NCI-H226 (cell line): ENCODE measurements at regions not wholly inside any gene's neighbourhood (a gene's known extent, or its start where the extent isn't known, plus 50 kb on each side); places are given as distances from the start of the nearest gene placed in this dataset.
"Not testable (repeated sequence)": the region's sequence is repeated elsewhere in the genome, so short reads cannot be mapped to it uniquely, and the experiment has no call there.

Source experiments
- DNase-seq: peaks from one replicate; pipeline ENCODE4 v3.0.0-alpha.2; 2015

DNA sequence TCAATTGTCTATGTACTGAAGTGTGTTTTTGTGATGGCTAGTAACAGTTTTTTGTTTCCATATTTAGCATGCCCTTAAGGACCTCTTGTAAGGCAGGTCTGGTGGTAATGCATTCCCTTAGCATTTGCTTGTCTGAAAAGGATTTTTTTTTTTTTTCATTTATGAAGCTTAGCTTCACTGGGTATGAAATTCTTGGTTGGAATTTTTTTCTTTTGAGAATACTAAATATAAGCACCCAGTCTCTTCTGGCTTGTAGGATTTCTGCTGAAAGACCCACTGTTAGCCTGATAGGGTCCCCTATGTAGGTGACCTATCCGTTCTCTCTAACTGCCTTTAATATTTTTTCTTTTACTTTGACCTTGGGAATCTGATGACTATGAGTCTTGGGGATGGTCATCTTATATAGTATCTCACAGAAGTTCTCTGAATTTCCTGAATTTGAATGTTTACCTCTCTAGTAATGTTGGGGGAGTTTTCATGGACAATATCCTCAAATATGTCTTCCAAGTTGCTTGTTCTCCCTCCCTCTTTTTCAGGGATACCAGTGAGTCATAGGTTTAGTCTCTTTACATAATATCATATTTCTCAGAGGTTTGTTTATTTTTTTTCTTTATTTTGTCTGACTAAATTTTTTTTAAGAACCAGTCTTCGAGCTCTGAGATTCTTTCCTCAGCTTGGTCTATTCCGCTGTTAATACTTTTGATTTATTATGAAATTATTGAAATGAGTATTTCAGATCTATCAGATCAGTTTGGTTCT is 157.1 kb upstream of the PGRMC2 start:
- no peak for DNase-seq

DNA sequence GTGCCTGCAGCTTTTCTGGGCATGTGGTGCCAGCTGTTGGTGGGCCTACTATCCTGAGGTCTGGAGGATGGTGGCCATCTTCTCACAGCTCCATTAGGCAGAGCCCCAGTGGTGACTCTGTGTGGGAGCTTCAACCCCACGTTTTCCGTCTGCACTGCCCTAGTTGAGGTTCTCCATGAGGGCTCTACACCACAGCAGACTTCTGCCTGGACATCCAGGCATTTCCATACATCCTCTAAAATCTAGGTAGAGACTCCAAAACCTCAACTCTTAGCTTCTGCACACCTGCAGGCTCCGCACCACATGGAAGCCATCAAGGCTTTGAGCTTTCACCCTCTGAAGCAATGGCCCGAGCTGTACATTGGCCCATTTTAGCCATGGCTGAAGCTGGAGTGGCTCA is 153.3 kb upstream of the PGRMC2 start:
- no peak for DNase-seq

GRCh38 chr4:128437023-128437422 is 149.4 kb upstream of the PGRMC2 start:
- DNase-seq, result not testable (repeated sequence)

DNA sequence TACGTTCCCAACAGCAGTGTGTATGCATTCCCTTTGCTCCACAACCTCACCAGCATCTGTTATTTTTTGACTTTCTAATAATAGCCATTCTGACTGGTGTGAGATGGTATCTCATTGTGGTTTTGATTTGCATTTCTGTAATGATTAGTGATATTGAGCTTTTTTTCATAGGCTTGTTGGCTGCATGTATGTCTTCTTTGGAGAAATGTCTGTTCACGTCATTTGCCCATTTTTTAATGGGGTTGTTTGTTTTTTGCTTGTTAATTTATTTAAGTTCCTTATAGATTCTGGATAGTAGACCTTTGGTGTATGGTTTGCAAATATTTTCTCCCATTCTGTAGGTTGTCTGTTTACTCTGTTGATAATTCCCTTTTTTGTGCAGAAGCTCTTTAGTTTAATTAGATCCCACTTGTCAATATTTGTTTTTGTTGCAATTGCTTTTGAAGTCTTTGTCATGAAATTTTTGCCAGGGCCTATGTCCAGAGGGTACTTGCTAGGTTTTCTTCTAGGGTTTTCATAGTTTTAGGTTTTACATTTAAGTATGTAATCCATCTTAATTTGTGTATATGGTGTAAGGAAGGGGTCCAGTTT is 141.5 kb upstream of the PGRMC2 start:
- DNase-seq, result not testable (repeated sequence)

GRCh38 chr4:128428397-128428796 is 140.8 kb upstream of the PGRMC2 start:
- DNase-seq, result no peak

GRCh38 chr4:128427832-128428366 is 140.3 kb upstream of the PGRMC2 start:
- peak; percentile 79 for DNase-seq

- no peak for DNase-seq
Measured at GRCh38 chr4:128424527-128425497, 137.2 kb upstream of the PGRMC2 start.

DNA sequence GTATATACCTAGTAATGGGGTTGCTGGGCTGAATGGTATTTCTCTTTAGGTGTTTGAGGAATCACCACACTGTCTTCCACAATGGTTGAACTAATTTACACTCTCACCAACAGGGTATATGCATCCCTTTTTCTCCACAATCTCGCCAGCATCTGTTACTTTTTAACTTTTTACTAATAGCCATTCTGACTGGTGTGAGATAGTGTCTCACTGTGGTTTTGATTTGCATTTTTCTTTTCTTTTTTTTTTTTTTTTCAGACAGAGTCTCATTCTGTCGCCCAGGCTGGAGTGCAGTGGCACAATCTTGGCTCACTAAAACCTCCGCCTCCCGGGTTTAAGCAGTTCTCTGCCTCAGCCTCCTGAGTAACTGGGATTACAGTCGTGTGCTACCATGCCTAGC is 134.7 kb upstream of the PGRMC2 start:
- not testable (repeated sequence) for DNase-seq

DNA sequence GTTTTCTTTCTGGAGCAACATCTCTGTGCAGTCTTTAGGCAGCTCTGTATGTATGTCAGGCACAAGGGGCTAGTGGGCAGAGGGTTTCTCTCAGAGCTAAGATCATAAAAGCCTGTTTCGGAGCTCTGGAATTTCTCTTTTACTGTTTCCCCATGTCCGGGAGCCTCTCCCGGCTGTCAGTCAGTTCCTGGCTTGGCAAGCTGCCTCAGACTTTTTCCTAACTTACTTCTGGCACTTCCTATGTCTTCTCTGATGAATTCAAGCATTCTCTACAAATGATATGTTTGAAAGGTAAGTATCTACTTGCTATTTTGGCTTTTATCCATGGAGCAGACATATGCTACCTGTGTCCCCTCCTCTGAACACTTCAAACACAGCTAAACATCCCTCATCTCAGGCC is 129.3 kb upstream of the PGRMC2 start:
- peak; percentile 6 for DNase-seq

- DNase-seq, result no peak
Measured at GRCh38 chr4:128410037-128410436, 122.4 kb upstream of the PGRMC2 start.

DNA sequence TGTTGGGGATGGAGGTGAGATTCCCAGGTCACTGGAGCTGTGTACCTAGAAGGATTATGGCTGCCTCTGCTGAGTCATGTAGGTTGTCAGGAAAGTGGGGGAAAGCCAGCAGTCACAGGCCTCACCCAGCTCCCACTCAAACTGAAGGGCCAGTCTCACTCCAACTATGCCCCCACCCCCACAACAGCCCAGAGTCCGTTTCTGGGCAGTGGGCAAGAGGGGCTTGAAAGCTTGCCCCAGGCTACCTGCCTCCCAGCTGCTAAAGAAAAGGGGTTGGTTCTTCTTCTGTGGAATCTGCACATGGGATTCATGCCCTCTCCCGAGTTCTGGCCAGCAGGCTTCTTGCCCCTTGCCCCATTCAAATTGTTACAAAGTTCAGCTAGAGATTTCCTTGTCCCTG is 116.0 kb upstream of the PGRMC2 start:
- no peak for DNase-seq

- peak; percentile 35 for DNase-seq
Measured at GRCh38 chr4:128394778-128395177, 107.2 kb upstream of the PGRMC2 start.

DNA sequence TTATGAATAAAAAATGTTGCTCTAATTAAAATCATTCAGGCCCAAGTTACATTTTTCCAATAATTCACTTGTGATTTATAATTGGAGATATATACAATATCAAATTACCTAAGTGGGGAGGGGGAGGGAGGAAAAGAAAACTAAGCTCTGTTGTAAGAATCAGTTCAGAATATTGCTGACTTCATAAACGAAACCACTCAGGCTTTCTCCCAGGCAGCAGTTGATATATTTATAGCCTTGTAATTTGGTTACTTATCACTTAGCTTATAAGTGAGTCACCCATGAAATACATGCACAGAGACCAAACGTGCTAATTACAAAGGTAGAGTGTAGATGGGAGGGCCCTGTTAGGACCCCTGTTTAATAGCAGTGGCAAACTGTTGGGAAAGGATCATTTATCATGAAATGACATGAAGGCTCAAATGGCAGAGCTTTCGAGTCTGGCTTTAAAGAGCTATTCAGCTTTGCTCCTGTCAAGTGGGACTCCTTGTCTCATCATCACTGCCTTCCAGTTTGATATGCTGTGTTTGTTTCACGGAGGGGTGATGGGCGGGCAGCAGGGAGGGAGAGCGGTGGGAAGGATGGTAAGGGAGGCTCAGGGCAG is 105.6 kb upstream of the PGRMC2 start:
- DNase-seq, result peak; percentile 10

- no peak for DNase-seq
Measured at GRCh38 chr4:128390475-128390996, 102.9 kb upstream of the PGRMC2 start.

- DNase-seq, result no peak
Measured at GRCh38 chr4:128388796-128389195, 101.2 kb upstream of the PGRMC2 start.

DNA sequence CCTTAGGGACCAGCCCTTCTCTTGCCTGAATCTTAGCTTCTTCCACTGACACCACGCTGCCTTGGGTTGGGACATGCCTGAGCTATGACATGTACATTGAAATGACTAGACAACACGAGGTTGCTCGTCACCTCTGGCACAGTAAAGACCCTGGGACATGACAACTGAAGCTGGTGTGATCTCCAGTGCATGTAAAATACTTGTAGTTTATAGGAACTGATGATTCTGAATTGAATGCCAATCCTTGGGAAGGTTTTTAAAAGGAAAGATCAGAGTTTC is 100.7 kb upstream of the PGRMC2 start:
- no peak for DNase-seq

DNA sequence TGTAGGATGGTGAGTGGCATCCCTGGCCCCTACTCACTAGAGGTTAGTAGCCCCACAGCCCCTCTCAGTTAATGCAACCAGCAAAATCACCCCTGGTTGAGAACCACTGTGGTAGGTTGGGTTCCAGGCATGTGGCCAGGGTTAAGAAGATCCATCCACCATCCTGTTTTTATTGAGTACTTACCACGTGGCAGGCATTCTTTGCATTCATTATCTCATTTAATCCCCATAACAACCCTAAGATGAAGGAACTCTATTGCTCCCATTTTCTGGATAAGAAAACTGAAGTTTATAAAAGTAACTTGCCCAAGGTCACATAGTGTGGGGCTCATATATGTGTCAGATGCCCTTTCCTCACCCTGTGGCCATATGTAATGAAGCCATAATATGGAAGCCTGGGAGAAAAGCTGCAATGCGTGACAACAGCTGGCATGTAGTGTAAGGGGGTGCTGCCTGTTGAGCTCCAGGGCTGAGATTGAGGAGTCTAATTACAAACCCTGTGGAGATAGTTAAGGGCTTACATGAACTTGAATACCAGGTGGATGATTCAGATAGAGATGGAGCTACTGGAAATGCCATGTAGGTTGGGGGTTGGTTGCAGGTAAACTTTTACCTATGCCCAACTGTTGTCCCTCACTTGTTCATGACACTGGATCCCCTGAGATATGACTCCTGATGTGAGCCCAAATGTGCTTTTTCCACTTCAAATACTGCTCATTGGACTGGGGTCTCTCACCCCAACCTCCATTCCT is 100.2 kb upstream of the PGRMC2 start:
- DNase-seq, result peak; percentile 36

- peak; percentile 91 for DNase-seq
Measured at GRCh38 chr4:128386761-128387599, 99.4 kb upstream of the PGRMC2 start.

GRCh38 chr4:128385683-128386304 is 98.2 kb upstream of the PGRMC2 start:
- DNase-seq, result no peak

DNA sequence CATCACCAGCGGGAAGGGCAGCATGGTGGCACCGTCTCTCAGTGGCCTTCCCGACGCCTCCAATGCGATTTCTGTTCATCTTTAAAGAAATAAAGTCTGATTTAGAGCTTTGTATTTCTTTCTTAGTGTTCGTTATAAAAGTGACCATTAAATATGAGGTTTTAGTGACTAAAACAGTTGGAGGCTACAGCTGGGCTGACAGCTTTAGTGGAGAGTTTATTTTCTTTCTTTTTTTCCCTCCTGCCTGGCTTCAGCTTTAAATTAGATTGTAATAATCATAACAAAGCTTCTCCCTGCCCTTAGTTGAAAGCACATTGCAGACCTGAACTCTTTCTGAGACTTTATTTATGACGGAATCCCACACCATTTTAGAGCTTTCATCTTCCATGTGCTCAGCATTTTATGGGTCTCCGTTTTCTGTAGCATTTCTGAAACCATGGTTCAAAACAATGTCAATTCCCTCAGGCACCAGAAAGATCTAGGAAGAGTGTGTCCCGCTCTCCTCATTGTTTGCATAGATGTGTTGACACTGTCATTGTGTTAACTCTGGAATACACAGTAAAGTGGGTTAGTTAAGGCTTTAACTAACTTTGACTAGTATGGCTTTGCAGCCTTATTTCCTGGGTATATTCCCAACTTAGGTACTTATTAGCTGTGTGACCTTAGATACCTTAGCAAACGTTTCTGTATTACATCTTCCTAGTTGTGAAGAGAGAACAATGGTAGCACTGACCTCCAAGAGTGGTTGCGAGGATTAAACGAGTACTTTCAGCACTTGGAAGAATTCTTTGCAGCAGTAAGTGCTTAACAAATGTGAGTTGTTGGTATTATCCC is 97.4 kb upstream of the PGRMC2 start:
- no peak for DNase-seq
